AG20443 (cell line): ENCODE measurements at regions not wholly inside any gene's neighbourhood (a gene's known extent, or its start where the extent isn't known, plus 50 kb on each side); places are given as distances from the start of the nearest gene placed in this dataset.
"Not testable (repeated sequence)": the region's sequence is repeated elsewhere in the genome, so short reads cannot be mapped to it uniquely, and the experiment has no call there.

Source experiments
- DNase-seq: peaks from one replicate; pipeline ENCODE4 v3.0.0; 2012; ENCODE audit warnings: low spot score, mixed read lengths

DNA sequence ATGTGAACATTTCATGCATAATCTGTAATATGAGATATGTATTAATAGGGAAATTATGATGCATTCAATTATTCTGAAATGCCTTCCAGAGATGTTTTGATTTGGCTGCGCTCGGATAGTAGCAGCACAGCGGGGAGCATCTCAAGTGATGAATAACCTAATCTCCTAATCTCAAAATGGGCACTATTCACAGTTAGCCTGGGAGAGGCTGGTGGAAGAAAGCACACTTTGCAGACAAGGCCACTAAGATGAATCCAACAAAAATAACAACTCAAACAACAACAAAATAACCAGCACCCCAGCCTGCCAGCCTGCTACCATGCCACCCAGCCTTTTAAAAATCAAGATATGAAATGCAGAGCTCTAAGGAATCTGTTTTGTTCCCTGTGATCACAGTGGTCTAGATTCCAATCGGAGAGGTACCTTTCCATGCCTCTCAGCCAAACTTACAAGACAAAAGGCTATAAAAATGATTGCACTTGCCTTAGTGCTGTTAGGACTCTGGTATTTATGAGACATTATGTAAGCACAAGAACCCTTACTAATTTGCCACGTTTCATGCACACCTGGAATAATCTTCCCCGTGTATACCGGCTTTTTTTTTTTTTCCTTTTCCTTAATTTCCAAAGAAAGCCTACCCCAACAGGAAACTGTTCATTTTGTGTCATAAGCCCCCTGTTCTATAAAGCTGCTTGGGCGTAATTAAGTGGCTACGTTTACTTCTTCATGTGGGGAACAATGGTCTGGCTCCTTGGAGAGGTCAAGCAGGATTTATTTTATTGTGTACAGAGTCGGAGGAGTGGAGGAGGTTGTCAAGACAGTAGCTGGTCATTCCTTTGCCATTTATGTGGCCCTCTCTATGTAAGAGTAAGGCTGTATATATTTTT, 526.9 kb upstream of the FANCL start:
- no peak for DNase-seq

- DNase-seq, result no peak
Measured at GRCh38 chr2:58764338-58765104, 523.4 kb upstream of the FANCL start.

- DNase-seq, result peak; percentile 78
Measured at GRCh38 chr2:58762176-58762781, 521.2 kb upstream of the FANCL start.

GRCh38 chr2:58757971-58758370, 516.8 kb upstream of the FANCL start:
- no peak for DNase-seq

GRCh38 chr2:58756336-58756735, 515.2 kb upstream of the FANCL start:
- DNase-seq, result no peak

- not testable (repeated sequence) for DNase-seq
Measured at GRCh38 chr2:58752507-58752906, 511.4 kb upstream of the FANCL start.

DNA sequence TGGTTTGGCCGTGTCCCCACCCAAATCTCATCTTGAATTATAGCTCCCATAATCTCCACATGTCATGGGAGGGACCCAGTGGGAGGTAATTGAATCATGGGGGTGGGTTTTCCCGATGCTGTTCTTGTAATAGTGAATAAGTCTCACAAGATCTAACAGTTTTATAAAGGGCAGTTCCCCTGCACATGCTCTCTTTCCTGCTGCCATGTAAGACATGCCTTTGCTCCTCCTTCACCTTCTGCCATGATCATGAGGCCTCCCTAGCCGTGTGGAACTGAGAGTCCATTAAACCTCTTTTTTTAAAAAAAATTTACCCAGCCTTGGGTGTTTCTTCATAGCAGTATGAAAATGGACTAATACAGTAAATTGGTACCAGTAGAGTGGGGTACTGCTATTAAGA, 510.6 kb upstream of the FANCL start:
- DNase-seq, result not testable (repeated sequence)

DNA sequence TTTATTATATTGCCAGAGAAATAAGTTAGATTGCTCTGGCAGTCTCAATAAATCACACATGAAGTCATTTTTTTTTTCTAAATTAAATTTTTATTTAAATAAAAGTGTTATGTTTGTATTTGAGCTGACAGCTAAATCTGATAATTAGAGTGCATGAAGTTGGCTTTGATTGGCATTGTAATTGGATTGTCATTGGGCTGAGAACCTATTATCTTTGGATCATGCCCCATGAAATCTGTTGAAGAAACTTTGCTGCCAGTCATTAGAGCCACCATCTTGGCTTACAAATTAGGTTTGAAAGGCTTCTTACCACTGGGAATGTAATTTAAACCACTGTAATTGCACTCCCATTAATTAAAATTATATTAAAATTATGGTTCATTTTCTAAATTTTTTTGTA, 507.9 kb upstream of the FANCL start:
- no peak for DNase-seq

DNA sequence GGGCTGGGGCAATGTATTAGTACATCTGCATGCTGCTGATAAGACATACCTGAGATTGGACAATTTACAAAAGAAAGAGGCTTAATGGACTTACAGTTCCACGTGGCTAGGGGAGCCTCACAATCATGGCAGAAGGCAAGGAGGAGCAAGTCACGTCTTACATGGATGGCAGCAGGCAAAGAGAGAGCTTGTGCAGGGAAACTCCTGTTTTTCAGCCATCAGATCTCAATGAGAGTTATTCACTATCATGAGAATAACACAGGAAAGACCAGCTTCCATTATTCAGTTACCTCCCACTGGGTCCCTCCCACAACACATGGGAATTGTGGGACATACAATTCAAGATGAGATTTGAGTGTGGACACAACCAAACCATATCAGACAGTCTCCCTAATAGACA, 504.2 kb upstream of the FANCL start:
- not testable (repeated sequence) for DNase-seq

GRCh38 chr2:58740426-58740825, 499.3 kb upstream of the FANCL start:
- no peak for DNase-seq

GRCh38 chr2:58739033-58739432, 497.9 kb upstream of the FANCL start:
- DNase-seq, result no peak

GRCh38 chr2:58734365-58734764, 493.2 kb upstream of the FANCL start:
- no peak for DNase-seq

- no peak for DNase-seq
Measured at GRCh38 chr2:58732999-58733398, 491.9 kb upstream of the FANCL start.

GRCh38 chr2:58731488-58731869, 490.4 kb upstream of the FANCL start:
- no peak for DNase-seq

GRCh38 chr2:58730764-58731487, 489.8 kb upstream of the FANCL start:
- DNase-seq, result no peak

DNA sequence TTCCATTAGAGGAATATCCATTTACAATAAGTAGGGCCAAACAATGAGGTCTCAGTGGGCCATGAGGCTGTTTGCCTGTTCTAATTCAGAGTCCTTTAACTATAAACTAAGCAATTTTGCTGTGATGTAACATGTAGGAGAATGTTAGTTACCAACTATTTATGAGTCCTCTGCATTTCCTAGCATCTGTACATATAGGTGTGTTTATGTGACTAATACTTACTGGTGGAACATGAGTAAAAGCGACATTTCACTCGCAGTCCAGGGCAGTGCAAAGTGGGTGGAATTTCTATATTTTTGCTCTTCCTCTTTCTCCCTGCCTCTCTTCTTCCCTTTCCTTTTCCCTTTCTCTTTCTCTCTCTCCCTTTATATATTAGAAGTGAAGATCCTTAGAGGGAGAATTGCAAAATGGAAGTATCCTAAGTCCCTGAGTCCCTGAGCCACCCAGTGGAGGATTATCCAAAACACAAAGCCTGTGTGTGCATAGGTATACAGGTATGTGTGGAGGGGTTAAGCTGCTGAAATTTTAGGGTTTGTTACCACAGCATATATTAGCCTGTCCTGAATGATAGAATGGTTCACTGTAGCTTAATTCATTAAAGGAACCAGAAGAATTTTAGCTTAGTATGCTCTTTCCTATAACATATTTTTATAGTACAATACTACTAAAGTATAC, 487.0 kb upstream of the FANCL start:
- no peak for DNase-seq

- no peak for DNase-seq
Measured at GRCh38 chr2:58721912-58722591, 480.9 kb upstream of the FANCL start.

DNA sequence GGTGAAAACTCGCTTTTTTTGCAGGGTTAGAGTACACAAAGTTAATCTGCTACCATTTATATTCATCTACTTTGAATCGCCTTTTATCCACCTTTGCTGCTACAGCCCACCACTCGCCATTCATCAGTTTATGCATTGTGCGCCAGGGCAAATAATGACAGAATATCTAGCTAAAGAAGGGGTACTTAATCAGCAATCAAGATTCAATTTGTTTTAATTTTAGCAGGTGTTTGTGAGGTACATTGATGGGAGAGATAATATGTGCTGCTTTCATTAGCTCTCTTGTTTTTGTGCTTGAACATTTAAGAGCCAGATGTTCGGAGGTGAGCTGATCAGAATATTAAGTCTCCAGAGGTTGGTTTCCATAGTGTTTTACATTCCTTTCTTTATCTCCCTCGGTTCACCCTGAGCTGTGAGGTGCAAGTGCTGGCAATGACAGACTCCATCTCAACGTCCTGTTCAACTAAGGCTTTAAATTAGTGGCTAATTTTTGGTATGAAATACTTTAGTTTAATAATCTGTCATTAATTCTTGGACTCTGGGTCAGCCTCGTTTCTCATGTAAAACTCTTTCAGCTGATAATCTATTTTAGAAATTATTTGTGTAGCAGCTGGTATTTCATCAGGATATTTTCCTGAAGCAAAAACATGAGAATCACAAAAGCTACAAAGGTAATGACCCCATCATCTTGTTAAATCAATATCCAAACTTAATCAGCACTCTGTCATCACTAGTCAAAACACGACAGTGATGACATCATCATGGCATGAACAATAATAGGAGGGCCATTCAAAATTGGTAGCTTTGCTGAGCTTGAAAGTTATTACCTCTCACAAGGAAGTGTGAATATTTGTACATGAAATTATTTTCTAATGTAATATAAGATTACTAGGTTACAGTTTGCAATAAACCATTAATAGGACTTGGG, 479.9 kb upstream of the FANCL start:
- no peak for DNase-seq

GRCh38 chr2:58720033-58720769, 479.1 kb upstream of the FANCL start:
- no peak for DNase-seq
